Panc1 (cell line): ENCODE measurements at regions not wholly inside any gene's neighbourhood (a gene's known extent, or its start where the extent isn't known, plus 50 kb on each side); places are given as distances from the start of the nearest gene placed in this dataset.
A peak's percentile ranks its signal among the peaks of the same experiment; 100 is the strongest.

Experiments
- ATAC-seq: fragments of 200-7000 bp; cut with Tn5 transposase; 2 replicates; pipeline ENCODE4 v1.9.1; 2020; ENCODE audit warnings: mild to moderate bottlenecking, moderate library complexity
- BruUV-seq: library from RNA; stranded (reverse); fragments of 400-500 nt; replicated peaks from 2 replicates; lab custom pipeline; 2021; lab: Mats Ljungman, UMichigan
- CTCF ChIA-PET: fragments of 300-600 bp; sonication (Branson Sonifier 250); formaldehyde crosslinking; loops from one replicate; lab custom pipeline; 2022; ENCODE audit warnings: antibody characterized with exemption; lab: Charles Lee
- POLR2A ChIA-PET: fragments of 300-600 bp; sonication (Branson Sonifier 250); formaldehyde crosslinking; loops from one replicate; lab custom pipeline; 2022; ENCODE audit warnings: antibody characterized with exemption; lab: Charles Lee
- DNase-seq: peaks from one replicate; pipeline ENCODE4 v3.0.0-alpha.2; 2010; ENCODE audit warnings: low read depth, low spot score
- H3K27ac ChIP-seq: 2 replicates; pipeline ENCODE4 v1.5.1; 2011; ENCODE audit warnings: mild to moderate bottlenecking, low read length, inconsistent platforms
- H3K27me3 ChIP-seq: fragments of 200-500 bp; sonication (Bioruptor generic); 2 replicates; pipeline ENCODE4 v1.6.0; 2014; ENCODE audit warnings: low read length, inconsistent platforms; ENCODE audit not compliant: control insufficient read depth, insufficient read depth
- H3K36me3 ChIP-seq: fragments of 200-500 bp; sonication (Bioruptor generic); 2 replicates; pipeline ENCODE4 v1.5.1; 2014; ENCODE audit warnings: inconsistent platforms, mild to moderate bottlenecking, low read length, moderate library complexity; ENCODE audit not compliant: control insufficient read depth, insufficient read depth
- H3K4me1 ChIP-seq: 2 replicates; pipeline ENCODE4 v1.5.1; 2011; ENCODE audit warnings: inconsistent platforms, mild to moderate bottlenecking, low read length, moderate library complexity; ENCODE audit not compliant: control insufficient read depth, insufficient read depth
- H3K4me3 ChIP-seq, 2 experiments: 2 replicates each; pipeline ENCODE4 v1.5.1; 2011 to 2012; ENCODE audit warnings: low read depth in 2 of 2, low read length in 2 of 2, mild to moderate bottlenecking in 2 of 2, inconsistent platforms in 1 of 2, moderate library complexity in 1 of 2
- H3K9me3 ChIP-seq: fragments of 200-500 bp; sonication (Bioruptor generic); 2 replicates; pipeline ENCODE4 v1.5.1; 2014; ENCODE audit warnings: low read depth, mild to moderate bottlenecking, inconsistent platforms, low read length, moderate library complexity; ENCODE audit not compliant: control insufficient read depth, insufficient read depth
- CTCF ChIP-seq: fragments of 450-650 bp; IDR thresholded peaks from 2 replicates; pipeline ENCODE4 v1.5.1; 2017; ENCODE audit warnings: mild to moderate bottlenecking
- POLR2AphosphoS5 ChIP-seq: IDR thresholded peaks from 2 replicates; pipeline ENCODE4 v1.6.1; 2012; ENCODE audit warnings: mild to moderate bottlenecking, low read depth, low read length, moderate library complexity
- REST ChIP-seq, 2 experiments: IDR thresholded peaks; 2 replicates each; pipeline ENCODE4 v1.6.1; 2011 to 2012; ENCODE audit warnings: low read depth in 2 of 2, control low read depth in 1 of 2, low read length in 1 of 2, mild to moderate bottlenecking in 1 of 2, moderate library complexity in 1 of 2; ENCODE audit not compliant: insufficient read depth in 1 of 2
- SIN3A ChIP-seq: IDR thresholded peaks from 2 replicates; pipeline ENCODE4 v1.6.1; 2012; ENCODE audit warnings: low read depth, mild to moderate bottlenecking, low read length, moderate library complexity, borderline replicate concordance; ENCODE audit not compliant: insufficient read depth
- TCF7L2 ChIP-seq: IDR thresholded peaks from 2 replicates; pipeline ENCODE4 v1.6.1; 2011; ENCODE audit warnings: mild to moderate bottlenecking, low read depth, low read length, inconsistent platforms
- in situ Hi-C: cut with HindIII; loops from 2 replicates; pipeline ENCODE4 v1.10.0; 2016; ENCODE audit warnings: low sequenced_read_pairs, low pct_unique_long_range_greater_than_20kb
- intact Hi-C: fragments of 100-400 bp; cut with micrococcal nuclease; formaldehyde crosslinking; loops from one replicate; pipeline ENCODE4 v1.10.0; 2022; ENCODE audit not compliant: unreplicated experiment

DNA sequence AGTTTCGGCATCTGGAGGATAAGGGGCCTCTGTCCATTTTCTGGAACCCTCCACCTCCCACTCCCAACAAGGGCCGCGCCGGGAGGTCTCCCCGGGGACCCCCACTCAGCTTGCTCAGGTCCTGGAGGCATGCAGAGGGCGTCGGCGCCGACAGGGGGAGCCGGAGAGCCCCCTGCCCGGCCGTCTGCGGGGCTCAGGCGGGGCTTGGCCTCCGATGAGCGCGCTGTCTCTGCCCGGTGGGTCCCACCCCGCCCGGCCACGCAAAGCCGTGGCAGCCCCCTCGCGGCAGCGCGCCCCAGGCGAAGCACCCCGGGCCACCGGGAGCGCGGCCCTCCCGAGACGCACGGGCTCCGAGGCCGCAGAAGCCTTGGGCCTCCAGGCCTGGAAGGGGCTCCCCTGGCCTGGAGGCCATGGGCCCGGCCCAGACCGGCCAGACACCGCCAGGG, 149.7 kb upstream of the ZNF536 start:
- no peak for TF ChIP-seq REST (IDR thresholded peaks at IDR 0.05; ENCODE audit: insufficient read depth in 1 of 2, low read depth in 2 of 2, low read length in 1 of 2)
- peak; percentile 90 for TF ChIP-seq CTCF
- CTCF ChIA-PET = no interaction called here
- POLR2A ChIA-PET = no interaction called here
- intact Hi-C loops = no loop called here
- H3K27ac ChIP-seq = no peak overlapping the region
- H3K4me1 ChIP-seq = peaks cover 15% of the 10 kb centered on the region
- no peaks in the 10 kb centered on the region for H3K36me3 ChIP-seq
- no peaks in the 10 kb centered on the region for H3K9me3 ChIP-seq
- no peak for ATAC-seq
- DNase-seq = no peak
- no peak overlapping the region for H3K4me3 ChIP-seq
- in situ Hi-C loops = no loop called here
- peaks cover 7% of the 10 kb centered on the region for H3K27me3 ChIP-seq
- no TSS peak for BruUV-seq

DNA sequence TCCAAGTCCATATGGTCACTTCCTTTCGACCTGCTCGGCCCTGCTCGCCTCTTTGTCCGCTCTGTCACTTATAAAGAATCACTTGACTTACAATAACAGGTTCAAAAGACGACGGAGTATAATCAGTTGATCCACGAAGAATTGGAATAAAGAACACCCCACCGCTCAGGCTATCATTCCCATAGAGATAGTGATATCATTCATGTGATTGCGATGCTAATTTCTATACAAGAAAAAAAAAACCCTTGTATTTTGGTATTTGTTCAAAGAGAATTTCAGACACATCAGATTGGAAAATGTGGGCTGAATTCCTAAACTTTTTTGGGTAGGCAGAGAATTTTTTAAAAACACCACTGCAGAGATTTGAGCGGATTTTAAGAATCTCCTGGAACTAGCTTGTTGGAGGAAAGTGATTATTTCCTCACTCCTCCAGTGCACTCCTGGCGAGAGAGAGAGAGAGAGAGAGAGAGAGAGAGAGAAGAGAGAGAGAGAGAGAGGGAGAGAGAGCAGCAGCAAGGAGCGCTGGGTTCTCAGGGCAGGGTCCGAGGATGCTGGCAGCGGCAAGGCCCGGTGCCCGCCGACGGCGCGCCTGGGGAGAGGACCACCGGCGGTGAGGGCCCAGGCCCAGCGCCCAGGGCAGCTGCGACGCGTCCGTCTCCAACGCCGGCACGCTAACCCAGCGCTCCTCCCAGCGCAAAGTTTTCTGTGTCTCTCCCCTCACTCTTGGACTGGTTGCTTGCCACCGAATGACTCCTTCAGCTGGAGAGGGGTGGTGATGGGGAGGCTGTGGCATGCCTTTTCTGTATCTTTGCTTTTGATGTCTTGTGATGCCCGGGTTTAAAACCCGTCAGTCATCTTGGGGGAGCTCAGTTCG, 149.0 kb upstream of the ZNF536 start:
- ChIA-PET CTCF (interaction anchor here (0.7 kb wide), 1 partner anchor 165 kb away, joined by 6 read pairs; no protein-coding TSS in a partner anchor), POLR2A (no interaction called here)
- ATAC-seq = no peak
- H3K9me3 ChIP-seq = no peaks in the 10 kb centered on the region
- intact Hi-C loops = no loop called here
- H3K27ac ChIP-seq = no peak overlapping the region
- peaks cover 15% of the 10 kb centered on the region for H3K4me1 ChIP-seq
- in situ Hi-C loops = no loop called here
- BruUV-seq = no TSS peak
- TF ChIP-seq REST (IDR thresholded peaks at IDR 0.05; ENCODE audit: insufficient read depth in 1 of 2, low read depth in 2 of 2, low read length in 1 of 2) (no peak), TCF7L2 (no peak), CTCF (no peak), SIN3A (no peak), POLR2AphosphoS5 (no peak)
- no peaks in the 10 kb centered on the region for H3K36me3 ChIP-seq
- peaks cover 7% of the 10 kb centered on the region for H3K27me3 ChIP-seq
- H3K4me3 ChIP-seq = no peak overlapping the region
- DNase-seq = no peak
